WTC11 (cell line): ENCODE measurements at regions not wholly inside any gene's neighbourhood (a gene's known extent, or its start where the extent isn't known, plus 50 kb on each side); places are given as distances from the start of the nearest gene placed in this dataset.

Experiments
- ATAC-seq: fragments of 200-7000 bp; cut with Tn5 transposase; 2 replicates; pipeline ENCODE4 v1.10.0; 2021; ENCODE audit warnings: mild to moderate bottlenecking, moderate library complexity
- CTCF ChIA-PET: fragments of 300-600 bp; sonication (Branson Sonifier 250); formaldehyde crosslinking; loops from one replicate; lab custom pipeline; 2021; ENCODE audit warnings: antibody characterized with exemption; lab: Charles Lee
- POLR2A ChIA-PET: fragments of 350-600 bp; sonication (Branson Sonifier 250); formaldehyde crosslinking; loops from one replicate; lab custom pipeline; 2021; ENCODE audit warnings: antibody characterized with exemption; lab: Charles Lee
- DNase-seq: peaks from one replicate; pipeline ENCODE4 v3.0.0; 2021; ENCODE audit warnings: low spot score
- H3K27ac Mint-ChIP-seq: 2 replicates; pipeline ENCODE4 v1.8.0; 2021; ENCODE audit warnings: mixed read lengths
- H3K27me3 Mint-ChIP-seq: 2 replicates; pipeline ENCODE4 v1.8.0; 2021; ENCODE audit warnings: low read depth, mild to moderate bottlenecking, moderate library complexity, mixed read lengths
- H3K36me3 Mint-ChIP-seq: 2 replicates; pipeline ENCODE4 v1.8.0; 2021; ENCODE audit warnings: mixed read lengths
- H3K4me1 Mint-ChIP-seq: 2 replicates; pipeline ENCODE4 v1.8.0; 2022; ENCODE audit warnings: mixed read lengths
- H3K4me3 Mint-ChIP-seq: 2 replicates; pipeline ENCODE4 v1.8.0; 2021; ENCODE audit warnings: mild to moderate bottlenecking, moderate library complexity, mixed read lengths
- H3K9me3 Mint-ChIP-seq: 2 replicates; pipeline ENCODE4 v1.8.0; 2021; ENCODE audit warnings: mixed read lengths
- CBFB ChIP-seq: sonication (generic); formaldehyde crosslinking; IDR thresholded peaks from 2 replicates; pipeline ENCODE4 v1.8.1; 2022; ENCODE audit warnings: mild to moderate bottlenecking, low read depth, missing genetic modification reagents
- E2F5 ChIP-seq: sonication (generic); formaldehyde crosslinking; IDR thresholded peaks from 2 replicates; pipeline ENCODE4 v1.8.1; 2022; ENCODE audit warnings: mild to moderate bottlenecking, moderate library complexity, missing genetic modification reagents
- ESRRA ChIP-seq: sonication (generic); formaldehyde crosslinking; IDR thresholded peaks from 2 replicates; pipeline ENCODE4 v1.8.1; 2022; ENCODE audit warnings: mild to moderate bottlenecking, missing genetic modification reagents, borderline replicate concordance
- ETV6 ChIP-seq: sonication (generic); formaldehyde crosslinking; IDR thresholded peaks from 2 replicates; pipeline ENCODE4 v1.8.1; 2022; ENCODE audit warnings: mild to moderate bottlenecking, missing genetic modification reagents
- GABPB1 ChIP-seq: sonication (generic); formaldehyde crosslinking; IDR thresholded peaks from 2 replicates; pipeline ENCODE4 v1.8.1; 2023; ENCODE audit warnings: mild to moderate bottlenecking, missing genetic modification reagents
- HMGA2 ChIP-seq: fragments of 250-450 bp; sonication (Bioruptor Pico); IDR thresholded peaks from 2 replicates; pipeline ENCODE4 v1.4.0; 2021; ENCODE audit warnings: mild to moderate bottlenecking, moderate library complexity
- IRF2 ChIP-seq: sonication (generic); formaldehyde crosslinking; IDR thresholded peaks from 2 replicates; pipeline ENCODE4 v1.8.0; 2022; ENCODE audit warnings: low read depth, missing genetic modification reagents, borderline replicate concordance
- JAZF1 ChIP-seq: fragments of 250-450 bp; sonication (Bioruptor Pico); IDR thresholded peaks from 2 replicates; pipeline ENCODE4 v1.9.0; 2021; ENCODE audit warnings: moderate library complexity, mild to moderate bottlenecking, inconsistent platforms
- MLX ChIP-seq: sonication (generic); formaldehyde crosslinking; IDR thresholded peaks from 2 replicates; pipeline ENCODE4 v1.8.1; 2023; ENCODE audit warnings: mild to moderate bottlenecking, missing genetic modification reagents, moderate library complexity
- NFE2L1 ChIP-seq: sonication (generic); formaldehyde crosslinking; IDR thresholded peaks from 2 replicates; pipeline ENCODE4 v1.8.1; 2023; ENCODE audit warnings: missing genetic modification reagents
- NR2C2 ChIP-seq: sonication (generic); formaldehyde crosslinking; IDR thresholded peaks from 2 replicates; pipeline ENCODE4 v1.8.0; 2022; ENCODE audit warnings: mild to moderate bottlenecking, missing genetic modification reagents
- SMAD4 ChIP-seq: sonication (generic); formaldehyde crosslinking; IDR thresholded peaks from 2 replicates; pipeline ENCODE4 v1.8.0; 2022; ENCODE audit warnings: mild to moderate bottlenecking, missing genetic modification reagents
- SOX15 ChIP-seq: fragments of 250-450 bp; sonication (Bioruptor Pico); IDR thresholded peaks from 2 replicates; pipeline ENCODE4 v1.9.0; 2021; ENCODE audit warnings: mild to moderate bottlenecking
- SP1 ChIP-seq: sonication (generic); formaldehyde crosslinking; conservative IDR thresholded peaks from 2 replicates; pipeline ENCODE4 v1.8.1; 2022; ENCODE audit warnings: missing genetic modification reagents
- TP53 ChIP-seq: sonication (generic); formaldehyde crosslinking; IDR thresholded peaks from 2 replicates; pipeline ENCODE4 v1.8.1; 2023; ENCODE audit warnings: mild to moderate bottlenecking, missing genetic modification reagents
- ZNF121 ChIP-seq: sonication (generic); formaldehyde crosslinking; IDR thresholded peaks from 2 replicates; pipeline ENCODE4 v1.8.0; 2023; ENCODE audit warnings: missing genetic modification reagents
- ZNF219 ChIP-seq: sonication (generic); formaldehyde crosslinking; IDR thresholded peaks from 2 replicates; pipeline ENCODE4 v1.8.0; 2023; ENCODE audit warnings: missing genetic modification reagents, mild to moderate bottlenecking, borderline replicate concordance
- ZNF396 ChIP-seq: fragments of 250-450 bp; sonication (Bioruptor Pico); IDR thresholded peaks from 2 replicates; pipeline ENCODE4 v1.8.0; 2021; ENCODE audit warnings: mild to moderate bottlenecking, moderate library complexity, borderline replicate concordance
- ZNF416 ChIP-seq: fragments of 250-450 bp; sonication (Bioruptor Pico); IDR thresholded peaks from 2 replicates; pipeline ENCODE4 v1.9.0; 2021; ENCODE audit warnings: mild to moderate bottlenecking, inconsistent platforms
- TF ChIP-seq, protein P1 (sequence below): fragments of 250-450 bp; sonication (Bioruptor Pico); IDR thresholded peaks from 2 replicates; pipeline ENCODE4 v2.1.2; 2022; ENCODE audit warnings: mild to moderate bottlenecking, moderate library complexity
- TF ChIP-seq, protein P2 (sequence below): sonication (generic); formaldehyde crosslinking; IDR thresholded peaks from 2 replicates; pipeline ENCODE4 v1.8.1; 2023; ENCODE audit warnings: mild to moderate bottlenecking, missing genetic modification reagents, borderline replicate concordance
- TF ChIP-seq, protein P3 (sequence below): sonication (generic); formaldehyde crosslinking; conservative IDR thresholded peaks from 2 replicates; pipeline ENCODE4 v1.8.1; 2023; ENCODE audit warnings: mild to moderate bottlenecking, low read depth, missing genetic modification reagents, moderate library complexity

GRCh38 chr7:25789701-25790640 is 362.0 kb upstream of the NFE2L3 start:
- ATAC-seq, result no peak
- Mint-ChIP-seq H3K27ac (no peak overlapping the region), H3K36me3 (no peaks in the 10 kb centered on the region), H3K4me1 (peaks cover 3% of the 10 kb centered on the region; the same call in 1 of the 2 replicates)
- POLR2A ChIA-PET, result no interaction called here
- CTCF ChIA-PET, result no interaction called here
- TF ChIP-seq ZNF121 (no peak), SMAD4 (no peak), SP1 (CRISPR knock-in tag) (no peak), ZNF416 (CRISPR knock-in tag) (no peak), CBFB (CRISPR knock-in tag) (no peak), ETV6 (no peak), HMGA2 (CRISPR knock-in tag) (no peak), ZNF219 (CRISPR knock-in tag) (no peak), E2F5 (no peak), MLX (no peak), NR2C2 (CRISPR knock-in tag) (no peak), IRF2 (no peak)
- TF ChIP-seq, protein P1, sequence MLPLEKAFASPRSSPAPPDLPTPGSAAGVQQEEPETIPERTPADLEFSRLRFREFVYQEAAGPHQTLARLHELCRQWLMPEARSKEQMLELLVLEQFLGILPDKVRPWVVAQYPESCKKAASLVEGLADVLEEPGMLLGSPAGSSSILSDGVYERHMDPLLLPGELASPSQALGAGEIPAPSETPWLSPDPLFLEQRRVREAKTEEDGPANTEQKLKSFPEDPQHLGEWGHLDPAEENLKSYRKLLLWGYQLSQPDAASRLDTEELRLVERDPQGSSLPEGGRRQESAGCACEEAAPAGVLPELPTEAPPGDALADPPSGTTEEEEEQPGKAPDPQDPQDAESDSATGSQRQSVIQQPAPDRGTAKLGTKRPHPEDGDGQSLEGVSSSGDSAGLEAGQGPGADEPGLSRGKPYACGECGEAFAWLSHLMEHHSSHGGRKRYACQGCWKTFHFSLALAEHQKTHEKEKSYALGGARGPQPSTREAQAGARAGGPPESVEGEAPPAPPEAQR (CRISPR knock-in tag), result no peak
- TF ChIP-seq, protein P2, sequence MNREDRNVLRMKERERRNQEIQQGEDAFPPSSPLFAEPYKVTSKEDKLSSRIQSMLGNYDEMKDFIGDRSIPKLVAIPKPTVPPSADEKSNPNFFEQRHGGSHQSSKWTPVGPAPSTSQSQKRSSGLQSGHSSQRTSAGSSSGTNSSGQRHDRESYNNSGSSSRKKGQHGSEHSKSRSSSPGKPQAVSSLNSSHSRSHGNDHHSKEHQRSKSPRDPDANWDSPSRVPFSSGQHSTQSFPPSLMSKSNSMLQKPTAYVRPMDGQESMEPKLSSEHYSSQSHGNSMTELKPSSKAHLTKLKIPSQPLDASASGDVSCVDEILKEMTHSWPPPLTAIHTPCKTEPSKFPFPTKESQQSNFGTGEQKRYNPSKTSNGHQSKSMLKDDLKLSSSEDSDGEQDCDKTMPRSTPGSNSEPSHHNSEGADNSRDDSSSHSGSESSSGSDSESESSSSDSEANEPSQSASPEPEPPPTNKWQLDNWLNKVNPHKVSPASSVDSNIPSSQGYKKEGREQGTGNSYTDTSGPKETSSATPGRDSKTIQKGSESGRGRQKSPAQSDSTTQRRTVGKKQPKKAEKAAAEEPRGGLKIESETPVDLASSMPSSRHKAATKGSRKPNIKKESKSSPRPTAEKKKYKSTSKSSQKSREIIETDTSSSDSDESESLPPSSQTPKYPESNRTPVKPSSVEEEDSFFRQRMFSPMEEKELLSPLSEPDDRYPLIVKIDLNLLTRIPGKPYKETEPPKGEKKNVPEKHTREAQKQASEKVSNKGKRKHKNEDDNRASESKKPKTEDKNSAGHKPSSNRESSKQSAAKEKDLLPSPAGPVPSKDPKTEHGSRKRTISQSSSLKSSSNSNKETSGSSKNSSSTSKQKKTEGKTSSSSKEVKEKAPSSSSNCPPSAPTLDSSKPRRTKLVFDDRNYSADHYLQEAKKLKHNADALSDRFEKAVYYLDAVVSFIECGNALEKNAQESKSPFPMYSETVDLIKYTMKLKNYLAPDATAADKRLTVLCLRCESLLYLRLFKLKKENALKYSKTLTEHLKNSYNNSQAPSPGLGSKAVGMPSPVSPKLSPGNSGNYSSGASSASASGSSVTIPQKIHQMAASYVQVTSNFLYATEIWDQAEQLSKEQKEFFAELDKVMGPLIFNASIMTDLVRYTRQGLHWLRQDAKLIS (CRISPR knock-in tag), result no peak
- TF ChIP-seq, all 79 proteins: peak for 0
- Mint-ChIP-seq H3K4me3 (no peak overlapping the region), H3K27me3 (no peaks in the 10 kb centered on the region), H3K9me3 (peaks cover 8% of the 10 kb centered on the region)
- DNase-seq, result no peak

GRCh38 chr7:25790963-25791362 is 361.0 kb upstream of the NFE2L3 start:
- no peaks in the 10 kb centered on the region for H3K36me3 Mint-ChIP-seq
- DNase-seq (no peak), ATAC-seq (no peak)

DNA sequence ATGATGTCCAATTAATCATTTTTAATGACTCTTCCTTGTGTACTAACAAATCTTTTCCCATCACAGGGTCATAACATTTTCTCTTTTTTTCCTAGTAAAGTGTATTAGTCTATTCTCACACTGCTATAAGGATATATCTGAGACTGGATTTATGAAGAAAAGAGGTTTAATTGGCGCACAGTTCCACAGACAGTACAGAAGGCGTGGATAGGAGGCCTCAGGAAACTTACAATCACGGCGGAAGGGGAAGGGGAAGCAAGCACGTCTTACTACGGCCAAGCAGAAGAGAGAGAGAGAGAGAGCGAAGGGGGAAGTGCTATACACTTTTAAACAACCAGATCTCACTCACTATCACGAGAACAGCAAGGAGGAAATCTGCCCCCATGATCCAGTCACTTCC is 359.4 kb upstream of the NFE2L3 start:
- DNase-seq (no peak), ATAC-seq (no peak)
- CTCF ChIA-PET, result no interaction called here
- no peak overlapping the region for H3K4me3 Mint-ChIP-seq
- no peaks in the 10 kb centered on the region for H3K27me3 Mint-ChIP-seq
- POLR2A ChIA-PET, result no interaction called here
- H3K9me3 Mint-ChIP-seq, result 0 out of 2 replicates have a peak, but pooled peaks cover 3% of the 10 kb centered on the region
- no peaks in the 10 kb centered on the region for H3K36me3 Mint-ChIP-seq
- H3K4me1 Mint-ChIP-seq, result peaks cover 3% of the 10 kb centered on the region; the same call in 1 of the 2 replicates
- H3K27ac Mint-ChIP-seq, result peak overlapping the region; percentile 29; the same call in 1 of the 2 replicates
- TF ChIP-seq JAZF1 (CRISPR knock-in tag) (no peak), NFE2L1 (CRISPR knock-in tag) (no peak), SOX15 (CRISPR knock-in tag) (no peak), ESRRA (CRISPR knock-in tag) (no peak), ZNF121 (no peak), ZNF396 (CRISPR knock-in tag) (no peak), TP53 (CRISPR knock-in tag) (no peak), ZNF416 (CRISPR knock-in tag) (no peak)
- TF ChIP-seq, protein P3, sequence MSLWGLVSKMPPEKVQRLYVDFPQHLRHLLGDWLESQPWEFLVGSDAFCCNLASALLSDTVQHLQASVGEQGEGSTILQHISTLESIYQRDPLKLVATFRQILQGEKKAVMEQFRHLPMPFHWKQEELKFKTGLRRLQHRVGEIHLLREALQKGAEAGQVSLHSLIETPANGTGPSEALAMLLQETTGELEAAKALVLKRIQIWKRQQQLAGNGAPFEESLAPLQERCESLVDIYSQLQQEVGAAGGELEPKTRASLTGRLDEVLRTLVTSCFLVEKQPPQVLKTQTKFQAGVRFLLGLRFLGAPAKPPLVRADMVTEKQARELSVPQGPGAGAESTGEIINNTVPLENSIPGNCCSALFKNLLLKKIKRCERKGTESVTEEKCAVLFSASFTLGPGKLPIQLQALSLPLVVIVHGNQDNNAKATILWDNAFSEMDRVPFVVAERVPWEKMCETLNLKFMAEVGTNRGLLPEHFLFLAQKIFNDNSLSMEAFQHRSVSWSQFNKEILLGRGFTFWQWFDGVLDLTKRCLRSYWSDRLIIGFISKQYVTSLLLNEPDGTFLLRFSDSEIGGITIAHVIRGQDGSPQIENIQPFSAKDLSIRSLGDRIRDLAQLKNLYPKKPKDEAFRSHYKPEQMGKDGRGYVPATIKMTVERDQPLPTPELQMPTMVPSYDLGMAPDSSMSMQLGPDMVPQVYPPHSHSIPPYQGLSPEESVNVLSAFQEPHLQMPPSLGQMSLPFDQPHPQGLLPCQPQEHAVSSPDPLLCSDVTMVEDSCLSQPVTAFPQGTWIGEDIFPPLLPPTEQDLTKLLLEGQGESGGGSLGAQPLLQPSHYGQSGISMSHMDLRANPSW (CRISPR knock-in tag), result no peak
- TF ChIP-seq, protein P1 (CRISPR knock-in tag), result no peak

More at GRCh38 chr7:25790963-25791362, 361.0 kb upstream of the NFE2L3 start:
- H3K27ac Mint-ChIP-seq, result no peak overlapping the region
- no peaks in the 10 kb centered on the region for H3K27me3 Mint-ChIP-seq
- H3K9me3 Mint-ChIP-seq, result 0 out of 2 replicates have a peak, but pooled peaks cover 3% of the 10 kb centered on the region
- TF ChIP-seq NR2C2 (CRISPR knock-in tag) (no peak), GABPB1 (no peak)
- TF ChIP-seq, all 79 proteins: peak for 0
- Mint-ChIP-seq H3K4me3 (no peak overlapping the region), H3K4me1 (peaks cover 3% of the 10 kb centered on the region; the same call in 1 of the 2 replicates)
- CTCF ChIA-PET, result no interaction called here
- POLR2A ChIA-PET, result no interaction called here
